ACHN (cell line): ENCODE measurements at regions not wholly inside any gene's neighbourhood (a gene's known extent, or its start where the extent isn't known, plus 50 kb on each side); places are given as distances from the start of the nearest gene placed in this dataset.

Experiments
- DNase-seq: peaks from one replicate; pipeline ENCODE4 v3.0.0-alpha.2; 2015
- in situ Hi-C: cut with HindIII; loops from 2 replicates; pipeline ENCODE4 v1.10.0; 2017; ENCODE audit warnings: low sequenced_read_pairs, low pct_ligation_motif_present, low pct_unique_long_range_greater_than_20kb

DNA sequence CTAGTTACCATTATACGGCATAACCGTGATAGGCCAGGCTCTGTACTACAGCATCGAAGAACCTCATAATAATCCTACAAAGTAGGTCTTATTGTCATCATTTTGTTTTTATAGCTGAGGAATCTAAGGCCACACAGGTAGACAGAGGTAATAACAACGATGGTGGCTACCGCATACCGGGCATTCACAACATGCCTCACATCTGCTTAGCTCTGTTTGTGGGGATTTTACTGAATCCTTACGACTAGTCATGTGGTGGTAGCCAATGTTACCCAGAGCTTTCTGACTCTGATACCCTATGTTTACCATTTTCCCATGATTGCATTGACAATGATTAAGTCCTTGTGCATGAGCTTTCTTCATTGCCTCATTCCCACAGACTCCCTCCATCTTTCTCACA, 269.4 kb downstream of the TCF7L2 start:
- no peak for DNase-seq
- in situ Hi-C loops = no loop called here

- no peak for DNase-seq
- in situ Hi-C loops = no loop called here
Observed at GRCh38 chr10:113221756-113222168, 271.7 kb downstream of the TCF7L2 start.

DNA sequence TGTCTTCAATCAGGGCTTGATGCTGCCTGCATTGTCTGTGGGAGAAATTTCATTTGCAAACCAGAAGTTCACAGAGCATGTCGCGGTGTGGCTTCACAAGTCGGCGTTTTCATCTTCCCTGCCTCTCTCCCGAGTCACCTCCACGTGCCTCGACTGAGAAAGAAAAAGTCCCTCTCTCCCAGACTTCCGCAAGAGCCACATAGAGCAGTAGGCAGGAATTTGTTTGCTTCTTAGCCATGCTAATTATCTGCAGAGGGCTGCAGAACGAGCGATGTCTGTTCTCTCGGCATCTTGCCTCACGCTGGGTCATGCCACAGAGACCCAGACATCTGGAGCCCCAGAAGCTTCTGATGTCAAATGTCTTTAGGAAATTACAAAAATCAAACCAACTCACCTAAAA, 272.2 kb downstream of the TCF7L2 start:
- DNase-seq = no peak
- in situ Hi-C loops = no loop called here

DNA sequence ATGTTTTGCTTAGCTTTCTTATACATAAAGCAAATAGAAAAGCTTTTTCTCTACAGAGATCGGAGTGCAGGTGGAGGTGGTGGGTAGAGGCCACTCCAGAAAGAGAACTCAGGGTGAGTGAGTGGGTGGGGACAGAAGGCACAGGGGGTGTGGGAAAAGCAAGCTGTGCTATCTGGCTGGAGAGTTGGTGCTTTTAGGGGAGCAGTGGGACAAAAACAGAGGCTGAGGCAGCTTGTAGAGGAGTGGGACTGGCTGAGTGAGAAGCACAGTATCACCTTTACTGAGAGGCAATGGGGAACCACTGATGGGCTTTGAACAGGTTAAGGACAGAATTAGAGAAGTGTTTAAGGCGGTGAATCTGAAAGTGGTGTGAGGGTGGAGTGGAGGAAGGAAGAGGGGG, 275.3 kb downstream of the TCF7L2 start:
- no peak for DNase-seq
- in situ Hi-C loops = no loop called here

GRCh38 chr10:113225903-113226302, 275.9 kb downstream of the TCF7L2 start:
- in situ Hi-C loops = no loop called here
- DNase-seq = no peak

DNA sequence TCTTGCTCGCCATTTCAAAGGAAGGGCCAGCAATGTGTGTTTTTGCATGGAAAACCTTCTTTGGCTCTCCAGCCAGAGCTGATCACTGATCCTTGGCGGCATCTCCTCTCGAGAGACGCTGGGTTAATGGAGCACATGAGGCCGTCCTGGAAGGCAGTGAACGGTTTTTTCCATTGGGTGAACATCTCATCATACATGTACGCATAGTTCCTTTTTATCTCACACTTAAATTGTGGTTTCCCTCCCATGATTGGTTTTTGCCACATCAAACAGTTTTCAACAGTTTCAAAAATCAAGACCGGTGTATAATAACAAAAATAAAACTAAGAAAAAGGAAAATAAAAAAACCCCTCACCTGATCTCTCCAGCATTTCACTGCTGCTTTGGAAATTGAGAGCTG, 276.4 kb downstream of the TCF7L2 start:
- no peak for DNase-seq
- in situ Hi-C loops = no loop called here

DNA sequence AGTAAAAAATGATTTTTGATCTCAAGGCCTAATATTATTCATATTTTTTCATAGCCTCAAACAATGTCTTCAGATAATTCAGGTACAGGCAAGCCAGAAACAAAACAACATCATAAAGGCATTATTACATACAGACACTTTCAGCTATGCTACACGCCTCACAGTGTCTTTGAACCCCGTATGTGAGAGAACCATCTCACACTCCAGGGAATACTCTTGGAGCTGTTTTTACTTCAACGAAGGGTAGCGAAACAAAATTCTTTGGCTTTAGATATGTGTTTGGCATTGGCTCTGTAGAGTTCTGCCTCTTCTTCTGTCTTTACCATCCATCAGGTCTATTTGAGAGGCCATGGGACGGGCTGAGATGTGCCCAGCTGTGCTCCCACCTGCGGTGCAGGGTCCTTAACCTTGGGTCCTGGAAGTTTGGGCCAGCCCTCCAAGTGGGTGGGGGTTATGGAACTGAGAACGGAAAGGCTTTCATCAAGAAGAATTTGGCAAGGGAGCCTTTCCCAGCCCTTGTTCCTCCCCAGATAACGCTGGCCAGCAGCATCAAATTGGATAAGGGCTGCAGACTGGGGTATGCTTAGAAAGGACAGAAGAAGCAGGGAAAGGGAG, 276.9 kb downstream of the TCF7L2 start:
- in situ Hi-C loops = no loop called here
- no peak for DNase-seq

DNA sequence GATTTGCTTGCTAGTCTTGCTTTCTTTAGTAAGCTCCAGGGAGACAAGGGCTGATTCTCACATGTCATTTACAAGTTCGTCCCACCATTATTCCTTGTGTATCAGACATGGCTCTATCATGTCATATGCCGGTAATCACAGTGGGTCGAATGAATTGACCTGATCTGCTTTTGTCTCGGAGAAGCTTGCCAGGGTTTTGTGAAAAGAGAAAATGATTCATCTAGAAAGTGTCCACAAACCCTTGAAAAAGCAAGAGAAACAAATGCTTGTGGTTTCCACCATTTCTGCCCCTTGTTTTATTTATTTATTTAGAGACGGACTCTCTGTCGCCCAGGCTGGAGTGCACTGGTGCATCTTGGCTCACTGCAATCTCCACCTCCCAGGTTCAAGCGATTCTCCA, 278.5 kb downstream of the TCF7L2 start:
- in situ Hi-C loops = no loop called here
- no peak for DNase-seq

GRCh38 chr10:113230011-113230610, 280.1 kb downstream of the TCF7L2 start:
- in situ Hi-C loops = no loop called here
- no peak for DNase-seq

- in situ Hi-C loops = no loop called here
- no peak for DNase-seq
Observed at GRCh38 chr10:113232928-113233511, 283.0 kb downstream of the TCF7L2 start.

GRCh38 chr10:113234481-113234880, 284.4 kb downstream of the TCF7L2 start:
- in situ Hi-C loops = no loop called here
- no peak for DNase-seq

GRCh38 chr10:113235508-113235907, 285.5 kb downstream of the TCF7L2 start:
- in situ Hi-C loops = no loop called here
- DNase-seq = no peak

GRCh38 chr10:113236998-113237397, 287.0 kb downstream of the TCF7L2 start:
- in situ Hi-C loops = no loop called here

DNA sequence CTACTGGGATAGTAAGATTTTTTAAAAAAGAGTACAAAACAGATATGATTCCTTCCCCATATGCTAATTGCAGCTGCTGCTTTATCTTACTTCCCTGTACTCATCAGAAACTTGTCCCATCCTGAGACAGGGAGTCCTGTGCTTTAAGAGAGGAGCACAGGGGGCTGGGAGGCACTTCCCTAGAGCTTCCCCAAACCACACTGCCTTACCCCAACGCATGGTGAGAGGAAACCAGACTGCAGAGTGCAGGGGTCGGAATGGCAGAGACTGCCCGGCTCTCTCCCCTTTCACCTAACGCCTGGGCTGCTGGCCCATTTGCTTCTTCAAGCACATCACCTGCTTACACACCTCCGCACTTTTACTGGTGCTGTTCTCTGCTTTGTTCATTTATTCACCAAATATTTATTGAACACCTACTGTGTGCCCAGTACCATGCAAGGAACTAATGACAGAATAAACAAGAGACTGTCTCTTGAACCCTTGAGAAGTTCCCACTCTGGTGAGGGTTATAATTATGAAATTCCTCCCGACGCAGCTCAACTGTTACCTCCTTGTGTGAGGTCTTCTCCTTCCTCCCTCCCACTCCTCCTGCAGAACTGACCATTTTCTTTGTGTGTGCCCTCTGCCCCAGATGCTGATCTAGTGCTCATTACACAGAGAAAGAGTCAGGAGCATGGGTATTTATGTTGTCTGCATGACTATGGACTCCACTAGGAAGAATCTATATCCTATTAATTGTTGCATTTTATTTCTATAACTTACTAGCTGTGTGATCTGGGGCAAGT, 289.7 kb downstream of the TCF7L2 start:
- in situ Hi-C loops = no loop called here
- DNase-seq = no peak

More at GRCh38 chr10:113236998-113237397, 287.0 kb downstream of the TCF7L2 start:
- DNase-seq = no peak

DNA sequence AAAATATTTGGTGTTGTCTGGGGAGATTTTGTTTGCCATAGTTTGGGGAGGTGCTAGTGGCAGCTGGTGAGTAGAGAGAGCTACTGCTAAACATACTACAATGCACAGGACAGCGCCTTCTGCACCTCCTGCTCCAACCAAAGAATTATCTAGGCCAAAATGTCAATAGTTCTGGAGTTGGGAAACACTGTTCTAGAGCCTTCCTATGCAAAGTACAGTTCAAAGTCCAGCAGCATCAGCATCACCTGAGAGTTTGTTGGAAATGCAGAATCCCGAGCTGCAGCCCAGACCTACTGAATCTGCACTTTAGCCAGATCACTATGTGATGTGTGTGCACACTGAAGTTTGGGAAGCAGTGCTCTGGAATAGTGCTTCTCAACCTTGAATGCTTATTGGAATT, 290.7 kb downstream of the TCF7L2 start:
- in situ Hi-C loops = no loop called here
- no peak for DNase-seq

DNA sequence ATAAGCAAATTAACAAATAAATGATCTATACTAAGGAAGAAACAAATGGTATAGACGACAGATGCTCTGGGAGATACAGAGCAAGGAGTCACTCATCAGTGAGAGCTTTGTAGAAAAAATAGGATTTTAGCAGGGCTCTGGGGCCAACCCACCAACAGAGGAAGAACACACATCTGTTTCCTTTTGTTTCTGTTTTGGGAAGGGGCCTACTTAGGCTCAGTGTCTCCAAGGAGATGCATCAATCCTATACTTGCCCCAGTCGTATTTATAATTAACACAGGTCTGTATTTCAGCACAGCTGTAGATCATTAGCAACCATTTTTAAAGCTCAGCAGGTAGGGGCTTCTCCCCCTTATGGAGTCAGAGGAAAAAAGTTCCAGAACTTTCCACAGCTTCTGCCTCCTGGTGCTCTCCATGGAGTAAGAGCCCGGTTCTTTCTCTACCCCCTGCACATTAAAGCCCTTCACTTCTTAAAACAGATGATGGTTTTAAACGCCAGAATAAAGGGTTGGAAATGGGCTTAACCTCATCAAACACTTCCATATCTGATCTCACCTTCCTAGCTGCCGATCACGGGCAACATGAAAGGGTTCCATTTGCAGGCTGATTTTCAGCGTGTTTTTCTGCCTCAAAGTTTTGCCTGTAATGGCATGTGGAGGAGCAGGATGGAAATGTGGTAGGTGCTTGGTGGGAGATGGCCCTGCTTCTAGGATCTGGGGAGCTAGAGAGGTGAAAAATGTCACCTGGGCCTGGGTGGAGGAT, 291.7 kb downstream of the TCF7L2 start:
- in situ Hi-C loops = no loop called here

GRCh38 chr10:113243311-113243710, 293.3 kb downstream of the TCF7L2 start:
- DNase-seq = no peak
- in situ Hi-C loops = no loop called here

More for the DNA sequence above, 291.7 kb downstream of the TCF7L2 start:
- DNase-seq = no peak

DNA sequence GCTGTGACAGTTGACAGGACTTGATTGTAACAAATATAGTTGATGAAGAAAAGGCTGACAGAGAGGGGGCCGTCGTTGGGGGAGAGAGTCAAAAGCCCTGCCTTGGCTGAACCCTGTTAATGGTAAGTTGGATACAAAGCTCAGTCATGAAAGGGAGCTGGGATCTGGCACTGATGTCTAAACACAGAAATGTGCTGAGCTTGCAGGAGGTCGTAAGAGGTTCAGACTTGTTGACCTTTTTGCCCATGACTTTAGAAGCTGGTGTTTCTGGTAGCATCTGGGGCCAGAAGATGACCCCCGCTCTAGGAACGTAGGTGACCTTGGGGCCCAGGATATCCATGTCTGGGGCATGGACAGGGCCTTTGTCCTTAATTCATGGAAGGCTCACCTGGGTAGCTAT, 294.7 kb downstream of the TCF7L2 start:
- in situ Hi-C loops = no loop called here
- no peak for DNase-seq

GRCh38 chr10:113245286-113245685, 295.2 kb downstream of the TCF7L2 start:
- in situ Hi-C loops = no loop called here
- DNase-seq = no peak
